K562 (cell line): ENCODE measurements at regions not wholly inside any gene's neighbourhood (a gene's known extent, or its start where the extent isn't known, plus 50 kb on each side); places are given as distances from the start of the nearest gene placed in this dataset.

Experiments used
- CHD4 ChIP-seq: fragments of 200-600 bp; sonication (generic); IDR thresholded peaks from 3 replicates; pipeline ENCODE4 v1.6.1; 2012; ENCODE audit warnings: low read depth, mild to moderate bottlenecking, mixed read lengths, low read length, inconsistent platforms; ENCODE audit not compliant: insufficient read depth, insufficient replicate concordance, poor library complexity, severe bottlenecking
- CTCF ChIP-seq, 3 experiments: IDR thresholded peaks in 2 of 3; conservative IDR thresholded peaks in 1 of 3; 2 replicates each; pipeline ENCODE4 v1.5.1; 2011 to 2012; ENCODE audit warnings: low read length in 3 of 3, mild to moderate bottlenecking in 3 of 3, control low read depth in 2 of 3, improper control_type of control experiment in 1 of 3, inconsistent platforms in 1 of 3, low read depth in 1 of 3, mixed read lengths in 1 of 3, moderate library complexity in 1 of 3; ENCODE audit not compliant: insufficient read depth in 2 of 3
- ETV6 ChIP-seq, 3 experiments: fragments of 150-350 bp in 1 of 3; sonication (generic) in 1 of 3; formaldehyde crosslinking in 1 of 3; IDR thresholded peaks; 2 replicates each; pipeline versions ENCODE4 v1.6.1 to v1.8.0; 2014 to 2022; ENCODE audit warnings: borderline replicate concordance in 2 of 3, low read depth in 2 of 3, antibody characterized with exemption in 1 of 3, low read length in 1 of 3, mild to moderate bottlenecking in 1 of 3, missing genetic modification reagents in 1 of 3
- JUN ChIP-seq, 2 experiments: sonication (generic) in 1 of 2; formaldehyde crosslinking in 1 of 2; IDR thresholded peaks; 2 replicates each; pipeline versions ENCODE4 v1.6.1 to v1.8.0; 2012 to 2022; ENCODE audit warnings: borderline replicate concordance in 2 of 2, mild to moderate bottlenecking in 2 of 2, improper control_type of control experiment in 1 of 2, low read depth in 1 of 2, low read length in 1 of 2, missing genetic modification reagents in 1 of 2
- NR1H2 ChIP-seq: sonication (generic); formaldehyde crosslinking; IDR thresholded peaks from 2 replicates; pipeline ENCODE4 v1.4.0; 2020; ENCODE audit warnings: mild to moderate bottlenecking, missing genetic modification reagents
- POU5F1 ChIP-seq: fragments of 150-350 bp; IDR thresholded peaks from 2 replicates; pipeline ENCODE4 v1.6.1; 2014; ENCODE audit warnings: borderline replicate concordance, low read length, low read depth, mild to moderate bottlenecking; ENCODE audit not compliant: partially characterized antibody
- RNF2 ChIP-seq: sonication (generic); IDR thresholded peaks from 2 replicates; pipeline ENCODE4 v1.6.1; 2016
- SMAD1 ChIP-seq: fragments of 150-350 bp; IDR thresholded peaks from 2 replicates; pipeline ENCODE4 v1.6.1; 2014; ENCODE audit warnings: low read length, low read depth; ENCODE audit not compliant: partially characterized antibody
- TAF1 ChIP-seq: IDR thresholded peaks from 2 replicates; pipeline ENCODE4 v1.6.1; 2011; ENCODE audit warnings: mild to moderate bottlenecking, low read length, moderate library complexity; ENCODE audit not compliant: insufficient read depth, control insufficient read depth, severe bottlenecking; ENCODE audit errors: extremely low read depth
- ZNF431 ChIP-seq: sonication (generic); formaldehyde crosslinking; IDR thresholded peaks from 2 replicates; pipeline ENCODE4 v1.8.0; 2022; ENCODE audit warnings: mild to moderate bottlenecking, missing genetic modification reagents

- TF ChIP-seq CHD4, result no peak
- TF ChIP-seq TAF1, result no peak
- no peak for TF ChIP-seq POU5F1
- no peak for TF ChIP-seq CTCF (IDR thresholded peaks at IDR 0.05 in 2 of 3, conservative IDR thresholded peaks at IDR 0.05 in 1 of 3; ENCODE audit: insufficient read depth in 2 of 3, low read depth in 1 of 3, low read length in 3 of 3)
- no peak for TF ChIP-seq NR1H2
- TF ChIP-seq RNF2, result no peak
- TF ChIP-seq ETV6 (IDR thresholded peaks at IDR 0.05; ENCODE audit: borderline replicate concordance in 1 of 2, low read depth in 2 of 2, low read length in 1 of 2), result no peak
- TF ChIP-seq ETV6 (CRISPR knock-in tag; IDR thresholded peaks at IDR 0.05; ENCODE audit: borderline replicate concordance), result no peak
- TF ChIP-seq JUN (IDR thresholded peaks at IDR 0.05; ENCODE audit: borderline replicate concordance, low read depth, low read length), result no peak
- no peak for TF ChIP-seq JUN (CRISPR knock-in tag; IDR thresholded peaks at IDR 0.05; ENCODE audit: borderline replicate concordance)
- no peak for TF ChIP-seq ZNF431
- TF ChIP-seq SMAD1, result no peak
These were observed 108.2 kb upstream of the SLC35F3 start for GRCh38 chr1:233796146-233796783.
